ENCODE measurements at regions not wholly inside any gene's neighbourhood (a gene's known extent, or its start where the extent isn't known, plus 50 kb on each side); places are given as distances from the start of the nearest gene placed in this dataset.
"Not testable (repeated sequence)": the region's sequence is repeated elsewhere in the genome, so short reads cannot be mapped to it uniquely, and the experiment has no call there.

GRCh38 chr5:133864711-133865110, 103.7 kb downstream of the C5orf15 start:
- Histone ChIP-seq H3K4me1 (no peaks in the 10 kb centered on the region), H3K27me3 (no peaks in the 10 kb centered on the region), H3K36me3 (no peaks in the 10 kb centered on the region), H3K9me3 (no peaks in the 10 kb centered on the region), H3K27ac (no peak overlapping the region), H3K4me3 (replicated peaks in 1 of 3) (no peak overlapping the region)
- TF ChIP-seq, protein P1, sequence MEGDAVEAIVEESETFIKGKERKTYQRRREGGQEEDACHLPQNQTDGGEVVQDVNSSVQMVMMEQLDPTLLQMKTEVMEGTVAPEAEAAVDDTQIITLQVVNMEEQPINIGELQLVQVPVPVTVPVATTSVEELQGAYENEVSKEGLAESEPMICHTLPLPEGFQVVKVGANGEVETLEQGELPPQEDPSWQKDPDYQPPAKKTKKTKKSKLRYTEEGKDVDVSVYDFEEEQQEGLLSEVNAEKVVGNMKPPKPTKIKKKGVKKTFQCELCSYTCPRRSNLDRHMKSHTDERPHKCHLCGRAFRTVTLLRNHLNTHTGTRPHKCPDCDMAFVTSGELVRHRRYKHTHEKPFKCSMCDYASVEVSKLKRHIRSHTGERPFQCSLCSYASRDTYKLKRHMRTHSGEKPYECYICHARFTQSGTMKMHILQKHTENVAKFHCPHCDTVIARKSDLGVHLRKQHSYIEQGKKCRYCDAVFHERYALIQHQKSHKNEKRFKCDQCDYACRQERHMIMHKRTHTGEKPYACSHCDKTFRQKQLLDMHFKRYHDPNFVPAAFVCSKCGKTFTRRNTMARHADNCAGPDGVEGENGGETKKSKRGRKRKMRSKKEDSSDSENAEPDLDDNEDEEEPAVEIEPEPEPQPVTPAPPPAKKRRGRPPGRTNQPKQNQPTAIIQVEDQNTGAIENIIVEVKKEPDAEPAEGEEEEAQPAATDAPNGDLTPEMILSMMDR (IDR thresholded peaks at IDR 0.05): no peak
- TF ChIP-seq POLR2A (IDR thresholded peaks at IDR 0.05): no peak
- no peak for DNase-seq
- intact Hi-C loops (cut with DNase I): loop anchor here (5.0 to 10.0 kb wide), 3 partner anchors 100 to 750 kb away; no protein-coding TSS in a partner anchor
- 87 to 88% methylated on average over 5 of the region's 5 CpGs for WGBS, 2 donors

DNA sequence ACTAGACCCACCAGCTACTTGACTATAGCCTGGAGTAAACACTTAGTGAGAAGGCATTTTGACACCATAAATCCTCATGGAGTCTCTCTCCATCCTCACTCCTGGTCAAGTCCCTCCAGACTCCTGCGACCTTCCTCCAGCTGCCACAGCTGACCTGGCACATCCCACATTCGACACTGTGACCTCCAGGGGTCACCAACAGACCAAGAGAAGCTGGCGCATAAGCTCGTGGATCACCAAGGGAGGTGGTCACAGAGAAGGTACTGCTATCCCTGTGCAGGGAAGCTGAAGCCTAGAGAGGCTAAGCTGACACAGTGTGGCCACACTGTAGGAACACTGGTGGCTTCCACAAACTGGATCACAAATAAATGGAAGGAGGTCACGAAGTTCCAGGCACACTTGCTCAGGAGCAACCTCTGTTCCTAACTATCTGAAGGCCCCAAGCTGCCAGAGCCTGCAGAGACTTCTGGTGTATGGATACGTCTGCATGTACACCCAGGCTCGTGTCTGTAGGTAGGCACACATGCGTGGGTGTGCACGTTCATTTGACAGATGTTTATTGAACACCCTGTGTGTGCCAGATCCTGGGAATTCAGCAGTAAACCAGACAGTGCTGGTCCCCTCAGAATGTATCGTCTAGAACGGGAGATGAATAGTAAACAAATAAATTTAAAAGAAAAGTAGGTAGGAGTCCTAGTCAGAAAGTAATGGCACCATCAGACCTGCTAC, 104.4 kb downstream of the C5orf15 start:
- TF ChIP-seq, protein P1 (IDR thresholded peaks at IDR 0.05): no peak
- no peak for TF ChIP-seq POLR2A (IDR thresholded peaks at IDR 0.05)
- H3K9me3 ChIP-seq: no peaks in the 10 kb centered on the region
- no peak for DNase-seq
- intact Hi-C loops (cut with DNase I): loop anchor here (10.0 kb wide), 2 partner anchors 99 to 749 kb away; no protein-coding TSS in a partner anchor
- no peaks in the 10 kb centered on the region for H3K27me3 ChIP-seq
- H3K36me3 ChIP-seq: no peaks in the 10 kb centered on the region
- H3K4me1 ChIP-seq: no peaks in the 10 kb centered on the region
- H3K4me3 ChIP-seq (replicated peaks in 1 of 3): no peak overlapping the region
- WGBS, 2 donors: 80 to 85% methylated on average over 11 of the region's 11 CpGs
- no peak overlapping the region for H3K27ac ChIP-seq

DNA sequence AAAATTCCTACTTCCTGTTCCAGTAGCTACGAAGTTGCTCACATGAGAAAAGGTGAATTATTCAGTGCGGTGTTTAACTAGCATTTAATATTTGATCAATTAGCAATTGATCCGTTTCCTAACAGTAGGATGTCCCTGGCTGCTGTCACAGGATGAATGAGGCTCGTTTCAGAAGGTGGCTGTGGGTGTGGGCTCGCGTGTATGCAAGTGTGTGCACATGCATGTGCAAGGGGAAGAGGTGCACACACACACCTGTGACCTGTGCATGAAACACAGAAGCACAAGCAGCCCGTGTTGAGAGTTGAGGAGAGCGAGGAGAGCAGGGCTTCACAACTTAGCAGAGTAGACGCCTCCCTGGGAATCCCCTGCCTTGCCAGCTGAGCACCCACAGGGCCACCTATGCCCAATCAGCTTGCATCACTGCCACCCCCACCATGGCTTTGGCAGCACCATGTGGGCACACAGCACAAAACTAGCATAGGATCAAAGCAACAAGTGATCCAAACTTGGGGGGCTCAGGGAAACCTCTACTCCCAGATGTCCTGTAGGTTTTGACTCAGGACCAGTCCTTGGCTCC, 107.2 kb downstream of the C5orf15 start:
- intact Hi-C loops (cut with DNase I): loop anchor here (10.0 kb wide), 2 partner anchors 96 to 746 kb away; no protein-coding TSS in a partner anchor
- H3K9me3 ChIP-seq: no peaks in the 10 kb centered on the region
- no peaks in the 10 kb centered on the region for H3K36me3 ChIP-seq
- no peak overlapping the region for H3K4me3 ChIP-seq (replicated peaks in 1 of 3)
- H3K4me1 ChIP-seq: no peaks in the 10 kb centered on the region
- no peak for DNase-seq
- WGBS, 2 donors: 77 to 83% methylated on average over 9 of the region's 9 CpGs
- H3K27ac ChIP-seq: no peak overlapping the region
- H3K27me3 ChIP-seq: no peaks in the 10 kb centered on the region
- TF ChIP-seq, protein P1 (IDR thresholded peaks at IDR 0.05): no peak
- TF ChIP-seq POLR2A (IDR thresholded peaks at IDR 0.05): no peak

GRCh38 chr5:133859073-133859472, 109.4 kb downstream of the C5orf15 start:
- no peaks in the 10 kb centered on the region for H3K27me3 ChIP-seq
- no peak for TF ChIP-seq POLR2A (IDR thresholded peaks at IDR 0.05)
- TF ChIP-seq, protein P1 (IDR thresholded peaks at IDR 0.05): no peak
- H3K4me1 ChIP-seq: no peaks in the 10 kb centered on the region
- H3K9me3 ChIP-seq: no peaks in the 10 kb centered on the region
- intact Hi-C loops (cut with DNase I): no loop called here
- DNase-seq: no peak
- no peak overlapping the region for H3K27ac ChIP-seq
- no peaks in the 10 kb centered on the region for H3K36me3 ChIP-seq
- 66% methylated on average over 4 of the region's 4 CpGs for WGBS, 2 donors
- H3K4me3 ChIP-seq (replicated peaks in 1 of 3): no peak overlapping the region

DNA sequence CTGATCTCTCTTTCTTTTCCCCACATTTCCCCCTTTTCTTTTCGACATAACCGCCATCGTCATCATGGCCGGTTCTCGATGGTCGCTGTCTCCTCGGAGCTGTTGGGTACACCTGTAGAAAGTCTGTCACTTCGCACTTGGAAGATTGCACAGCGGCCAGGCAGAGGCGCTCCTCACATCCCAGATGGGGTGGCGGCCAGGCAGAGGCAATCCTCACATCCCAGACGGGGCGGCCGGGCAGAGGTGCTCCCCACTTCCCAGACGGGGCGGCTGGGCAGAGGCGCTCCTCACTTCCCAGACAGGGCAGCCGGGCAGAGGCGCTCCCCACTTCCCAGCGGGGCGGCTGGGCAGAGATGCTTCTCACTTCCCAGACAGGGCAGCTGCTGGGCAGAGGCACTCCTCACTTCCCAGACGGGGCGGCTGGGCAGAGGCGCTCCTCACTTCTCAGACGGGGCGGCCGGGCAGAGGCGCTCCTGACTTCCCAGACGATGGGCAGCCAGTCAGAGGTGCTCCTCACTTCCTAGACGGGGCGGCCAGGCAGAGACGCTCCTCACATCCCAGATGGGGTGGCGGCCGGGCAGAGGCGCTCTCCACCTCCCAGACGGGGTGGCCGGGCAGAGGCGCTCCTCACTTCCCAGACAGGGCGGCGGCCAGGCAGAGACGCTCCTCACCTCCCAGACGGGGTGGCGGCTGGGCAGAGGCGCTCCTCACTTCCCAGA, 110.7 kb downstream of the C5orf15 start:
- 88 to 91% methylated on average over 21 to 39 of the region's 44 CpGs for WGBS, 2 donors
- intact Hi-C loops (cut with DNase I); H3K36me3 ChIP-seq; H3K27me3 ChIP-seq; H3K9me3 ChIP-seq; H3K4me3 ChIP-seq (replicated peaks in 1 of 3); H3K27ac ChIP-seq; DNase-seq; H3K4me1 ChIP-seq: not testable (repeated sequence)

Measured in thyroid gland (tissue), 4 donors.